H1 (cell line): ENCODE measurements at regions not wholly inside any gene's neighbourhood (a gene's known extent, or its start where the extent isn't known, plus 50 kb on each side); places are given as distances from the start of the nearest gene placed in this dataset.

Source experiments
- CTCF ChIA-PET: fragments of 300-600 bp; sonication (Branson Sonifier 250); formaldehyde crosslinking; loops from one replicate; lab custom pipeline; 2021; ENCODE audit not compliant: partially characterized antibody; lab: Charles Lee
- POLR2A ChIA-PET: fragments of 300-600 bp; sonication (Branson Sonifier 250); formaldehyde crosslinking; loops from one replicate; lab custom pipeline; 2021; ENCODE audit warnings: inconsistent platforms; ENCODE audit not compliant: partially characterized antibody; lab: Charles Lee
- DNase-seq, 2 experiments: peaks; one replicate each; pipeline versions ENCODE4 v3.0.0 to v3.0.0-alpha.2; 2010 to 2022; ENCODE audit warnings: low spot score in 2 of 2, low read depth in 1 of 2, mixed read lengths in 1 of 2
- FAIRE-seq: peaks from 2 replicates; lab custom pipeline; 2011; peaks lifted over from hg19 to GRCh38; lab: Jason Lieb, UNC
- H2AFZ ChIP-seq: 2 replicates; pipeline ENCODE4 v1.8.1; 2012; ENCODE audit warnings: low read length, inconsistent platforms
- H2AK5ac ChIP-seq: 2 replicates; pipeline ENCODE4 v1.6.1; 2013; ENCODE audit warnings: low read depth, low read length
- H2BK120ac ChIP-seq: replicated peaks from 2 replicates; pipeline ENCODE3; 2013; ENCODE audit warnings: low read depth, low read length, inconsistent platforms
- H2BK12ac ChIP-seq: 2 replicates; pipeline ENCODE4 v1.6.1; 2013; ENCODE audit warnings: low read depth, low read length
- H2BK15ac ChIP-seq: 2 replicates; pipeline ENCODE4 v1.6.1; 2013; ENCODE audit warnings: low read length
- H2BK20ac ChIP-seq: 2 replicates; pipeline ENCODE4 v1.6.1; 2013; ENCODE audit warnings: low read length
- H2BK5ac ChIP-seq: 2 replicates; pipeline ENCODE4 v1.6.1; 2013; ENCODE audit warnings: low read depth, low read length
- H3K14ac ChIP-seq: 2 replicates; pipeline ENCODE4 v1.6.1; 2013; ENCODE audit warnings: inconsistent platforms; ENCODE audit not compliant: insufficient read length
- H3K18ac ChIP-seq: 2 replicates; pipeline ENCODE4 v1.6.1; 2013; ENCODE audit warnings: low read length; ENCODE audit errors: extremely low read depth
- H3K23ac ChIP-seq: 2 replicates; pipeline ENCODE4 v1.6.1; 2013; ENCODE audit warnings: inconsistent platforms; ENCODE audit not compliant: insufficient read length
- H3K23me2 ChIP-seq: 2 replicates; pipeline ENCODE4 v1.6.1; 2013; ENCODE audit warnings: low read depth, low read length
- H3K27ac ChIP-seq: 2 replicates; pipeline ENCODE4 v1.6.1; 2011; ENCODE audit warnings: low read depth, low read length, inconsistent platforms
- H3K27me3 ChIP-seq, 4 experiments: replicated peaks in 1 of 4; 1 replicate in 1 of 4; 2 replicates in 3 of 4; pipeline versions ENCODE4 v1.6.1 to v1.8.1; 2011 to 2013; ENCODE audit warnings: low read length in 3 of 4, mild to moderate bottlenecking in 3 of 4, inconsistent platforms in 2 of 4, mixed read lengths in 2 of 4, moderate library complexity in 1 of 4; ENCODE audit not compliant: control insufficient read depth in 3 of 4, insufficient read depth in 3 of 4; ENCODE audit errors: extremely low read depth in 1 of 4
- H3K36me3 ChIP-seq, 4 experiments: 2 replicates each; pipeline versions ENCODE4 v1.6.1 to v1.8.1; 2011 to 2013; ENCODE audit warnings: mild to moderate bottlenecking in 4 of 4, low read length in 3 of 4, moderate library complexity in 2 of 4, control low read depth in 1 of 4, inconsistent platforms in 1 of 4; ENCODE audit not compliant: insufficient read depth in 4 of 4, control insufficient read depth in 2 of 4
- H3K4ac ChIP-seq: replicated peaks from 2 replicates; pipeline ENCODE3; 2013; ENCODE audit warnings: low read length, low read depth, mixed read lengths, inconsistent platforms; ENCODE audit not compliant: insufficient read length
- H3K4me1 ChIP-seq, 4 experiments: replicated peaks in 1 of 4; 1 replicate in 1 of 4; 2 replicates in 3 of 4; pipeline versions ENCODE4 v1.6.1 to v1.8.1; 2011 to 2013; ENCODE audit warnings: low read length in 3 of 4, inconsistent platforms in 2 of 4, mixed read lengths in 1 of 4; ENCODE audit not compliant: insufficient read depth in 4 of 4, control insufficient read depth in 3 of 4
- H3K4me2 ChIP-seq, 2 experiments: 2 replicates each; pipeline versions ENCODE4 v1.6.1 to v1.8.1; 2011 to 2013; ENCODE audit warnings: low read depth in 2 of 2, low read length in 2 of 2, control low read depth in 1 of 2, inconsistent platforms in 1 of 2, mild to moderate bottlenecking in 1 of 2; ENCODE audit not compliant: insufficient read depth in 1 of 2
- H3K4me3 ChIP-seq, 4 experiments: fragments of 200-600, 300-600 bp in 1 of 4; sonication (generic), shearing (Covaris generic), sonication (Bioruptor Twin) in 1 of 4; 2 replicates each; pipeline versions ENCODE4 v1.5.1 to v1.8.1; 2011 to 2016; ENCODE audit warnings: low read length in 4 of 4, low read depth in 3 of 4, control low read depth in 2 of 4, inconsistent platforms in 2 of 4, mild to moderate bottlenecking in 2 of 4, mixed read lengths in 1 of 4, moderate library complexity in 1 of 4; ENCODE audit not compliant: insufficient read depth in 2 of 4; ENCODE audit errors: extremely low read depth in 1 of 4
- H3K56ac ChIP-seq: replicated peaks from 2 replicates; pipeline ENCODE3; 2013; ENCODE audit warnings: low read depth, mild to moderate bottlenecking, mixed read lengths, low read length, inconsistent platforms; ENCODE audit not compliant: insufficient read length
- H3K79me1 ChIP-seq: 2 replicates; pipeline ENCODE4 v1.6.1; 2013; ENCODE audit warnings: low read depth, low read length, control low read depth
- H3K79me2 ChIP-seq, 2 experiments: 2 replicates each; pipeline versions ENCODE4 v1.6.1 to v1.8.1; 2012 to 2013; ENCODE audit warnings: low read length in 2 of 2, mild to moderate bottlenecking in 2 of 2, inconsistent platforms in 1 of 2; ENCODE audit not compliant: insufficient read depth in 2 of 2, control insufficient read depth in 1 of 2
- H3K9ac ChIP-seq, 4 experiments: replicated peaks in 1 of 4; 1 replicate in 1 of 4; 2 replicates in 3 of 4; pipeline versions ENCODE4 v1.6.1 to v1.8.1; 2011 to 2013; ENCODE audit warnings: low read depth in 3 of 4, low read length in 3 of 4, control low read depth in 2 of 4, mild to moderate bottlenecking in 2 of 4, moderate library complexity in 2 of 4, inconsistent platforms in 1 of 4; ENCODE audit errors: extremely low read depth in 1 of 4
- H3K9me3 ChIP-seq, 2 experiments: 2 replicates each; pipeline versions ENCODE4 v1.6.1 to v1.8.1; 2012 to 2013; ENCODE audit warnings: mild to moderate bottlenecking in 2 of 2, moderate library complexity in 2 of 2, control low read depth in 1 of 2, inconsistent platforms in 1 of 2, low read depth in 1 of 2, low read length in 1 of 2, mixed read lengths in 1 of 2; ENCODE audit not compliant: insufficient read depth in 2 of 2
- H4K20me1 ChIP-seq, 2 experiments: replicated peaks in 1 of 2; 2 replicates each; pipeline versions ENCODE3 to v1.8.1; 2011 to 2013; ENCODE audit warnings: inconsistent platforms in 2 of 2, low read length in 2 of 2, mild to moderate bottlenecking in 1 of 2; ENCODE audit not compliant: insufficient read depth in 2 of 2, control insufficient read depth in 1 of 2
- H4K5ac ChIP-seq: 2 replicates; pipeline ENCODE4 v1.6.1; 2013; ENCODE audit warnings: low read length, low read depth, mixed read lengths, inconsistent platforms; ENCODE audit not compliant: insufficient read length
- H4K8ac ChIP-seq: 2 replicates; pipeline ENCODE4 v1.8.0; 2013; ENCODE audit warnings: mild to moderate bottlenecking, moderate library complexity, low read length, inconsistent platforms; ENCODE audit not compliant: insufficient read depth; ENCODE audit errors: extremely low read depth
- H4K91ac ChIP-seq: replicated peaks from 2 replicates; pipeline ENCODE3; 2013; ENCODE audit warnings: low read length, mixed read lengths, inconsistent platforms; ENCODE audit not compliant: insufficient read length
- EP300 ChIP-seq, 2 experiments: IDR thresholded peaks; 1 replicate in 1 of 2; 2 replicates in 1 of 2; pipeline ENCODE4 v1.6.1; 2011 to 2012; ENCODE audit warnings: low read depth in 2 of 2, low read length in 2 of 2, mild to moderate bottlenecking in 2 of 2, borderline replicate concordance in 1 of 2, inconsistent platforms in 1 of 2, moderate library complexity in 1 of 2
- GABPA ChIP-seq: IDR thresholded peaks from 2 replicates; pipeline ENCODE4 v1.6.1; 2011; ENCODE audit warnings: mild to moderate bottlenecking, low read length, moderate library complexity, borderline replicate concordance; ENCODE audit not compliant: insufficient read depth
- POLR2A ChIP-seq, 2 experiments: IDR thresholded peaks; 1 replicate in 1 of 2; 2 replicates in 1 of 2; pipeline ENCODE4 v1.6.1; 2011; ENCODE audit warnings: low read depth in 2 of 2, low read length in 2 of 2, mild to moderate bottlenecking in 2 of 2; ENCODE audit errors: control extremely low read depth in 1 of 2
- SIN3A ChIP-seq, 2 experiments: IDR thresholded peaks in 1 of 2; conservative IDR thresholded peaks in 1 of 2; 2 replicates each; pipeline ENCODE4 v1.6.1; 2011 to 2012; ENCODE audit warnings: low read length in 2 of 2, improper control_type of control experiment in 1 of 2, low read depth in 1 of 2, mild to moderate bottlenecking in 1 of 2
- YY1 ChIP-seq: IDR thresholded peaks from 2 replicates; pipeline ENCODE4 v1.6.1; 2011; ENCODE audit warnings: low read depth, mild to moderate bottlenecking, low read length
- WGBS, 2 experiments: shearing (Covaris generic) in 1 of 2; methylation state at CpG; one replicate each; pipeline versions ENCODE4 v1.1.6 to v1.1.7; 2013 to 2015; ENCODE audit warnings: low lambda C conversion rate in 2 of 2, mixed read lengths in 2 of 2, inconsistent platforms in 1 of 2, low coverage in 1 of 2, missing lambda C conversion rate in 1 of 2; ENCODE audit not compliant: insufficient replicate concordance in 2 of 2, insufficient coverage in 1 of 2, insufficient read length in 1 of 2; ENCODE audit errors: extremely low coverage in 1 of 2, missing lambda C conversion rate in 1 of 2; 5-methylcytosine and 5-hydroxymethylcytosine counted together

GRCh38 chr1:216997831-216998230, 274.6 kb upstream of the ESRRG start:
- POLR2A ChIA-PET: no interaction called here
- CTCF ChIA-PET: no interaction called here
- no peaks in the 10 kb centered on the region for H3K9me3 ChIP-seq
- H2BK20ac ChIP-seq: no peak overlapping the region
- no peak overlapping the region for H2AFZ ChIP-seq
- H3K9ac ChIP-seq: no peak overlapping the region
- TF ChIP-seq GABPA: no peak
- no peak for TF ChIP-seq EP300 (IDR thresholded peaks at IDR 0.05; ENCODE audit: borderline replicate concordance in 1 of 2, low read depth in 2 of 2, low read length in 2 of 2)
- no peak for TF ChIP-seq YY1
- TF ChIP-seq POLR2A (IDR thresholded peaks at IDR 0.05; ENCODE audit: control extremely low read depth in 1 of 2, low read depth in 2 of 2, low read length in 2 of 2): no peak
- no peak for TF ChIP-seq SIN3A (conservative IDR thresholded peaks at IDR 0.05 in 1 of 2, IDR thresholded peaks at IDR 0.05 in 1 of 2; ENCODE audit: low read depth in 1 of 2, low read length in 2 of 2)
- H3K18ac ChIP-seq: no peak overlapping the region
- H4K20me1 ChIP-seq: no peaks in the 10 kb centered on the region
- no peak for DNase-seq
- no peak for FAIRE-seq
- no peak overlapping the region for H3K56ac ChIP-seq
- no peak overlapping the region for H2AK5ac ChIP-seq
- no peak overlapping the region for H2BK15ac ChIP-seq
- H3K4me1 ChIP-seq: peaks cover 0 to 4% (median under 1%) of the 10 kb centered on the region in 4 experiments; a peak in 3 of 7 replicates
- no peak overlapping the region for H2BK5ac ChIP-seq
- H2BK120ac ChIP-seq: no peak overlapping the region
- no peak overlapping the region for H3K14ac ChIP-seq
- no peaks in the 10 kb centered on the region for H3K79me2 ChIP-seq
- H3K4ac ChIP-seq: no peak overlapping the region
- no peak overlapping the region for H3K4me3 ChIP-seq
- no peak overlapping the region for H4K8ac ChIP-seq
- H3K23me2 ChIP-seq: no peaks in the 10 kb centered on the region
- 100% methylated on average over 1 of the region's 1 CpG; no CpG with 5 or more reads in 1 of the 2 experiments for WGBS, 2 experiments
- H4K91ac ChIP-seq: no peak overlapping the region
- no peak overlapping the region for H4K5ac ChIP-seq
- no peaks in the 10 kb centered on the region for H3K36me3 ChIP-seq
- H3K79me1 ChIP-seq: no peaks in the 10 kb centered on the region
- no peak overlapping the region for H3K23ac ChIP-seq
- H2BK12ac ChIP-seq: no peak overlapping the region
- no peak overlapping the region for H3K27ac ChIP-seq
- H3K4me2 ChIP-seq: no peak overlapping the region
- no peaks in the 10 kb centered on the region for H3K27me3 ChIP-seq
